ENCODE measurements at regions not wholly inside any gene's neighbourhood (a gene's known extent, or its start where the extent isn't known, plus 50 kb on each side); places are given as distances from the start of the nearest gene placed in this dataset.

- no peaks in the 10 kb centered on the region for H3K9me2 ChIP-seq (ENCODE audit: insufficient read depth)
- H3F3A ChIP-seq (ENCODE audit: insufficient read depth, low read depth) = no peaks in the 10 kb centered on the region
- ChIA-PET CTCF (no interaction called here), POLR2A (ENCODE audit: unreplicated experiment) (no interaction called here)
- no peaks in the 10 kb centered on the region for H4K20me1 ChIP-seq (ENCODE audit: insufficient read depth)
- no peak overlapping the region for H3K4me2 ChIP-seq
- no peak overlapping the region for H3K27ac ChIP-seq
- peaks cover 75% of the 10 kb centered on the region for H3K27me3 ChIP-seq (ENCODE audit: insufficient read depth, low read depth)
- no peaks in the 10 kb centered on the region for H3K9me3 ChIP-seq (ENCODE audit: insufficient read depth, low read depth)
- intact Hi-C loops (cut with micrococcal nuclease; ENCODE audit: unreplicated experiment) = no loop called here
- no peak overlapping the region for H3K4me3 ChIP-seq
- no peaks in the 10 kb centered on the region for H3K79me2 ChIP-seq (ENCODE audit: low read depth)
- TF ChIP-seq CTCF (conservative IDR thresholded peaks at IDR 0.05) (no peak), EZH2 (IDR thresholded peaks at IDR 0.05; ENCODE audit: low read depth) (no peak)
- no peaks in the 10 kb centered on the region for H3K4me1 ChIP-seq (replicated peaks; ENCODE audit: insufficient read depth)
- H3K36me3 ChIP-seq (ENCODE audit: low read depth) = no peaks in the 10 kb centered on the region
- no peak for DNase-seq
- H2AFZ ChIP-seq = no peak overlapping the region
- BruUV-seq (replicated peaks) = no TSS peak
Measured at GRCh38 chr20:52261792-52262191, 70.2 kb upstream of the ZFP64 start.

DNA sequence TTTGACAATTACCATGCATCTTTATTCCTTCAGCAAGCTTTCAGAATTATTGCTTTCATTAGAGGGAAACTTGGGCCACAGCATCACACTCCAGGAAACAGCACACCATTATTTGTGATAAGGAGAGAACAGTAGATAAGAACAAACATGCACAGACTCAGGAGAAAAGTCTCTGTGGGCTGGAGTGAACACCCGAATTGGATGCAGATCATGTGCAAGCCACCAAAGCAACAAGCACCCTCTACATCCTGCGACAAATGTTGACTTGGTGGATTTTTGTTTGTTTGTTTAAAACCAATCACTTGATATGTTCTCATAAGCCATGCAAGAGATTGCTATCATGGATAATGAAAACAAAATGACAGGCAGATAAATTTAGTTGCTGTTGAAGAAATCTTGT, 67.7 kb upstream of the ZFP64 start:
- no peak for DNase-seq
- Histone ChIP-seq H3K9me2 (ENCODE audit: insufficient read depth) (no peaks in the 10 kb centered on the region), H3F3A (ENCODE audit: insufficient read depth, low read depth) (no peaks in the 10 kb centered on the region), H3K4me1 (replicated peaks; ENCODE audit: insufficient read depth) (no peaks in the 10 kb centered on the region), H4K20me1 (ENCODE audit: insufficient read depth) (no peaks in the 10 kb centered on the region), H3K4me2 (no peak overlapping the region), H3K4me3 (no peak overlapping the region), H3K27ac (no peak overlapping the region), H3K36me3 (ENCODE audit: low read depth) (no peaks in the 10 kb centered on the region), H2AFZ (no peak overlapping the region), H3K79me2 (ENCODE audit: low read depth) (no peaks in the 10 kb centered on the region), H3K9me3 (ENCODE audit: insufficient read depth, low read depth) (no peaks in the 10 kb centered on the region), H3K27me3 (ENCODE audit: insufficient read depth, low read depth) (peaks cover 83% of the 10 kb centered on the region)
- ChIA-PET CTCF (no interaction called here), POLR2A (ENCODE audit: unreplicated experiment) (no interaction called here)
- no TSS peak for BruUV-seq (replicated peaks)
- intact Hi-C loops (cut with micrococcal nuclease; ENCODE audit: unreplicated experiment) = no loop called here
- no peak for TF ChIP-seq EZH2 (IDR thresholded peaks at IDR 0.05; ENCODE audit: low read depth)
- TF ChIP-seq CTCF (conservative IDR thresholded peaks at IDR 0.05) = no peak

DNA sequence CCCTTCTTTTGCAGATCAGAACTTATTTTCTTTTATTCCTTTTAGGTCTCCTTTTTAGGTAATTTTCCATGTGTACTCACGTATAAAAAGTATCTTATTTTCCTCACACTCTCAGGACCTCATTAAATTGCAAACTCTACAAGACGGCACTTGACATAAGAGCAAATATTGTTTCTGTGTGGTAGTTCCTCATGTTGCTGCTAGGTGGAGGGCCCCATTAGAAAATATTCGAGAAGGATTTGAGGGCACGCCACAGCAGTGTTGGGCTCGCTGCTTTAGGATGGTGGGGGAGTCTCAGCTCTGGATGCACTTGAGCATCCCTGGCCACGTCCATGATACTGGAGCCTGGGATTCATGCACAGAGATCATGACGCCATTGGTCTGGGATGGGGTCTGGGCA, 64.9 kb upstream of the ZFP64 start:
- H3K4me1 ChIP-seq (replicated peaks; ENCODE audit: insufficient read depth) = no peaks in the 10 kb centered on the region
- H3K4me3 ChIP-seq = no peak overlapping the region
- H3K36me3 ChIP-seq (ENCODE audit: low read depth) = no peaks in the 10 kb centered on the region
- H3K79me2 ChIP-seq (ENCODE audit: low read depth) = no peaks in the 10 kb centered on the region
- no peak overlapping the region for H3K27ac ChIP-seq
- DNase-seq = no peak
- H3K27me3 ChIP-seq (ENCODE audit: insufficient read depth, low read depth) = peaks cover 95% of the 10 kb centered on the region
- H3K9me2 ChIP-seq (ENCODE audit: insufficient read depth) = no peaks in the 10 kb centered on the region
- ChIA-PET POLR2A (ENCODE audit: unreplicated experiment) (no interaction called here), CTCF (no interaction called here)
- no peaks in the 10 kb centered on the region for H4K20me1 ChIP-seq (ENCODE audit: insufficient read depth)
- TF ChIP-seq EZH2 (IDR thresholded peaks at IDR 0.05; ENCODE audit: low read depth) (no peak), CTCF (conservative IDR thresholded peaks at IDR 0.05) (no peak)
- no peak overlapping the region for H2AFZ ChIP-seq
- no peak overlapping the region for H3K4me2 ChIP-seq
- BruUV-seq (replicated peaks) = no TSS peak
- intact Hi-C loops (cut with micrococcal nuclease; ENCODE audit: unreplicated experiment) = no loop called here
- H3K9me3 ChIP-seq (ENCODE audit: insufficient read depth, low read depth) = no peaks in the 10 kb centered on the region
- H3F3A ChIP-seq (ENCODE audit: insufficient read depth, low read depth) = no peaks in the 10 kb centered on the region

Data from PC-9 (cell line).